ENCODE measurements at regions not wholly inside any gene's neighbourhood (a gene's known extent, or its start where the extent isn't known, plus 50 kb on each side); places are given as distances from the start of the nearest gene placed in this dataset.

GRCh38 chr16:73915140-73915539 is 381.5 kb upstream of the PSMD7 start:
- no peak for DNase-seq (ENCODE audit: insufficient read length, low spot score, missing footprints)
- no peaks in the 10 kb centered on the region for H3K36me3 ChIP-seq (ENCODE audit: insufficient read depth, low read length)
- no peaks in the 10 kb centered on the region for H3K4me1 ChIP-seq (ENCODE audit: insufficient read depth, low read length)
- H3K27ac ChIP-seq (ENCODE audit: low read depth, low read length), result no peak overlapping the region
- H3K4me3 ChIP-seq (ENCODE audit: insufficient read depth, low read length), result no peak overlapping the region
- no peaks in the 10 kb centered on the region for H3K27me3 ChIP-seq (ENCODE audit: insufficient read depth, low read length)
- no peaks in the 10 kb centered on the region for H3K79me2 ChIP-seq (ENCODE audit: insufficient read depth, low read length)
- H2AFZ ChIP-seq (ENCODE audit: low read length), result no peak overlapping the region
- no peak overlapping the region for H3K4me2 ChIP-seq (ENCODE audit: insufficient read depth, low read length)
- no peak for TF ChIP-seq CTCF (IDR thresholded peaks at IDR 0.05; ENCODE audit: extremely low read depth, low read depth, low read length)
- H3K9me3 ChIP-seq (ENCODE audit: low read depth, low read length), result no peaks in the 10 kb centered on the region
- H4K20me1 ChIP-seq (ENCODE audit: insufficient read depth, low read length), result no peaks in the 10 kb centered on the region

GRCh38 chr16:73912850-73913249 is 383.8 kb upstream of the PSMD7 start:
- no peak overlapping the region for H3K4me3 ChIP-seq (ENCODE audit: insufficient read depth, low read length)

GRCh38 chr16:73912281-73912680 is 384.3 kb upstream of the PSMD7 start:
- H3K4me1 ChIP-seq (ENCODE audit: insufficient read depth, low read length), result no peaks in the 10 kb centered on the region
- no peak overlapping the region for H3K4me2 ChIP-seq (ENCODE audit: insufficient read depth, low read length)
- H4K20me1 ChIP-seq (ENCODE audit: insufficient read depth, low read length), result no peaks in the 10 kb centered on the region
- TF ChIP-seq CTCF (IDR thresholded peaks at IDR 0.05; ENCODE audit: extremely low read depth, low read depth, low read length), result no peak
- H3K36me3 ChIP-seq (ENCODE audit: insufficient read depth, low read length), result no peaks in the 10 kb centered on the region
- H3K79me2 ChIP-seq (ENCODE audit: insufficient read depth, low read length), result no peaks in the 10 kb centered on the region
- H3K4me3 ChIP-seq (ENCODE audit: insufficient read depth, low read length), result no peak overlapping the region
- DNase-seq (ENCODE audit: insufficient read length, low spot score, missing footprints), result no peak
- no peak overlapping the region for H3K27ac ChIP-seq (ENCODE audit: low read depth, low read length)
- H3K9me3 ChIP-seq (ENCODE audit: low read depth, low read length), result no peaks in the 10 kb centered on the region
- no peaks in the 10 kb centered on the region for H3K27me3 ChIP-seq (ENCODE audit: insufficient read depth, low read length)
- no peak overlapping the region for H2AFZ ChIP-seq (ENCODE audit: low read length)

More at GRCh38 chr16:73912850-73913249, 383.8 kb upstream of the PSMD7 start:
- Histone ChIP-seq H3K9me3 (ENCODE audit: low read depth, low read length) (no peaks in the 10 kb centered on the region), H3K27me3 (ENCODE audit: insufficient read depth, low read length) (no peaks in the 10 kb centered on the region), H3K36me3 (ENCODE audit: insufficient read depth, low read length) (no peaks in the 10 kb centered on the region), H3K79me2 (ENCODE audit: insufficient read depth, low read length) (no peaks in the 10 kb centered on the region), H3K27ac (ENCODE audit: low read depth, low read length) (no peak overlapping the region), H4K20me1 (ENCODE audit: insufficient read depth, low read length) (no peaks in the 10 kb centered on the region), H2AFZ (ENCODE audit: low read length) (no peak overlapping the region), H3K4me1 (ENCODE audit: insufficient read depth, low read length) (no peaks in the 10 kb centered on the region), H3K4me2 (ENCODE audit: insufficient read depth, low read length) (no peak overlapping the region)
- TF ChIP-seq CTCF (IDR thresholded peaks at IDR 0.05; ENCODE audit: extremely low read depth, low read depth, low read length), result no peak
- DNase-seq (ENCODE audit: insufficient read length, low spot score, missing footprints), result no peak

GRCh38 chr16:73909529-73910035 is 387.0 kb upstream of the PSMD7 start:
- H3K27ac ChIP-seq (ENCODE audit: low read depth, low read length), result no peak overlapping the region
- no peaks in the 10 kb centered on the region for H3K36me3 ChIP-seq (ENCODE audit: insufficient read depth, low read length)
- H3K27me3 ChIP-seq (ENCODE audit: insufficient read depth, low read length), result no peaks in the 10 kb centered on the region
- no peak overlapping the region for H3K4me2 ChIP-seq (ENCODE audit: insufficient read depth, low read length)
- no peak for TF ChIP-seq CTCF (IDR thresholded peaks at IDR 0.05; ENCODE audit: extremely low read depth, low read depth, low read length)
- no peaks in the 10 kb centered on the region for H3K4me1 ChIP-seq (ENCODE audit: insufficient read depth, low read length)
- H3K9me3 ChIP-seq (ENCODE audit: low read depth, low read length), result no peaks in the 10 kb centered on the region
- H3K4me3 ChIP-seq (ENCODE audit: insufficient read depth, low read length), result no peak overlapping the region
- H2AFZ ChIP-seq (ENCODE audit: low read length), result no peak overlapping the region
- no peak for DNase-seq (ENCODE audit: insufficient read length, low spot score, missing footprints)
- no peaks in the 10 kb centered on the region for H3K79me2 ChIP-seq (ENCODE audit: insufficient read depth, low read length)
- H4K20me1 ChIP-seq (ENCODE audit: insufficient read depth, low read length), result no peaks in the 10 kb centered on the region
